Peyer's patch (tissue), 4 donors: ENCODE measurements at regions not wholly inside any gene's neighbourhood (a gene's known extent, or its start where the extent isn't known, plus 50 kb on each side); places are given as distances from the start of the nearest gene placed in this dataset.

ENCODE experiments used
- DNase-seq, 3 donors: peaks; one replicate each; pipeline ENCODE4 v3.0.0-alpha.2; 2017 to 2019
- H3K27ac ChIP-seq, 4 donors: fragments of 200-600 bp; sonication (generic); one replicate each; pipeline ENCODE4 v1.5.1; 2016 to 2019
- H3K27me3 ChIP-seq, 2 donors: fragments of 200-600 bp; sonication (generic); one replicate each; pipeline ENCODE4 v1.5.1; 2019
- H3K36me3 ChIP-seq, 3 donors: fragments of 200-600 bp; sonication (generic); one replicate each; pipeline ENCODE4 v1.5.1; 2016 to 2019
- H3K4me1 ChIP-seq, 4 donors: fragments of 200-600 bp; sonication (generic); one replicate each; pipeline ENCODE4 v1.5.1; 2016 to 2019
- H3K4me3 ChIP-seq, 4 donors: fragments of 200-600 bp; sonication (generic); 1 replicate in 3 of 4; 2 replicates in 1 of 4; pipeline ENCODE4 v1.5.1; 2016 to 2019; ENCODE audit warnings: mild to moderate bottlenecking in 1 of 4
- H3K9me3 ChIP-seq, 4 donors: fragments of 200-600 bp; sonication (generic); one replicate each; pipeline ENCODE4 v1.5.1; 2016 to 2019; ENCODE audit warnings: mild to moderate bottlenecking in 1 of 4
- POLR2A ChIP-seq, 2 donors: fragments of 450-650 bp; IDR thresholded peaks; one replicate each; pipeline ENCODE4 v1.5.1; 2017; ENCODE audit warnings: antibody characterized with exemption in 2 of 2, mild to moderate bottlenecking in 2 of 2, moderate library complexity in 2 of 2
- TF ChIP-seq, protein P1 (sequence below), 6 experiments: fragments of 450-650 bp in 4 of 6; fragments of 200-600 bp in 2 of 6; sonication (generic) in 1 of 6; IDR thresholded peaks; one replicate each; pipeline ENCODE4 v1.5.1; 2017 to 2019; ENCODE audit warnings: antibody characterized with exemption in 6 of 6, mild to moderate bottlenecking in 3 of 6, moderate library complexity in 1 of 6

DNA sequence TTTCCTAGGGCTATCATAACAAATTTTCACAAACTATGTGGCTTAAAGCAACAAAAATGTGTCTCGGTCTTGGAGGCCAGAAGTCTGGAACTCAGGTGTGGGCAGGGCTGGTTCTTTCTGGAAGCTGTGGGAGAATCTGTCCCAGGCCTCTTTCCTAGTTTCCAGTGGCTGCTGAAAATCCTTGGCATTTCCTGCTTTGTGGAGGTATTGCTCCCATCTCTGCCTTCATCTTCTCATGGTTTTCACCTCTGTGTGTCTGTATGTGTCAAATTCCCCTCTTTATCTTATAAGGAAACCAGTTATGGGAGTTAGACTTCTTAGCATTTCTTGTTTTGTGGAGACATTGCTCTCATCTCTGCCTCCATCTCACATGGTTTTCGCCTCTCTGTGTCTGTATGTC is 130.4 kb upstream of the PLET1 start:
- no peaks in the 10 kb centered on the region for H3K36me3 ChIP-seq
- no peaks in the 10 kb centered on the region for H3K9me3 ChIP-seq
- no peak for DNase-seq
- TF ChIP-seq POLR2A (IDR thresholded peaks at IDR 0.05), result no peak
- TF ChIP-seq, protein P1, sequence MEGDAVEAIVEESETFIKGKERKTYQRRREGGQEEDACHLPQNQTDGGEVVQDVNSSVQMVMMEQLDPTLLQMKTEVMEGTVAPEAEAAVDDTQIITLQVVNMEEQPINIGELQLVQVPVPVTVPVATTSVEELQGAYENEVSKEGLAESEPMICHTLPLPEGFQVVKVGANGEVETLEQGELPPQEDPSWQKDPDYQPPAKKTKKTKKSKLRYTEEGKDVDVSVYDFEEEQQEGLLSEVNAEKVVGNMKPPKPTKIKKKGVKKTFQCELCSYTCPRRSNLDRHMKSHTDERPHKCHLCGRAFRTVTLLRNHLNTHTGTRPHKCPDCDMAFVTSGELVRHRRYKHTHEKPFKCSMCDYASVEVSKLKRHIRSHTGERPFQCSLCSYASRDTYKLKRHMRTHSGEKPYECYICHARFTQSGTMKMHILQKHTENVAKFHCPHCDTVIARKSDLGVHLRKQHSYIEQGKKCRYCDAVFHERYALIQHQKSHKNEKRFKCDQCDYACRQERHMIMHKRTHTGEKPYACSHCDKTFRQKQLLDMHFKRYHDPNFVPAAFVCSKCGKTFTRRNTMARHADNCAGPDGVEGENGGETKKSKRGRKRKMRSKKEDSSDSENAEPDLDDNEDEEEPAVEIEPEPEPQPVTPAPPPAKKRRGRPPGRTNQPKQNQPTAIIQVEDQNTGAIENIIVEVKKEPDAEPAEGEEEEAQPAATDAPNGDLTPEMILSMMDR (IDR thresholded peaks at IDR 0.05), result no peak
- H3K27ac ChIP-seq, result no peak overlapping the region
- no peaks in the 10 kb centered on the region for H3K27me3 ChIP-seq
- H3K4me3 ChIP-seq, result no peak overlapping the region
- no peaks in the 10 kb centered on the region for H3K4me1 ChIP-seq

DNA sequence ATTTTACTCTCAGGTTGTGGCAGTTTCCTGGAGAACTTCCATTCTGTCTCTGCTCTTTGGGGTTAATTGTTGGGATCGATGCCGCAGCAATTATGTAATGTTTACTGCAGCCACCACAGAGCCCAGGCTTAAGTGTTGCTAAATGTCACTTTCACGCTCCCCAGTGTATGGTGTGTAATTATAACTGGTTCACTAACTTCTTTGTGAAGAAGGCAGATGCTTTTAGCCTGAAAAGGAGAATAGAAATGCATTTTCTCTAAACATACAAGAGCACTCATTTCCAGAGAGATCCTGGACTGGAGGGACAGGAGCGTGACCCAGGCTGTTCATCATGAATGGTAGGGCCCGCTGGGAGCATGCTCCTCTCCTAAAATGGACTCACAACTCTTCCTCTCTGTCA is 132.2 kb upstream of the PLET1 start:
- Histone ChIP-seq H3K4me3 (no peak overlapping the region), H3K27me3 (no peaks in the 10 kb centered on the region), H3K27ac (no peak overlapping the region), H3K4me1 (no peaks in the 10 kb centered on the region), H3K9me3 (no peaks in the 10 kb centered on the region), H3K36me3 (no peaks in the 10 kb centered on the region)
- TF ChIP-seq POLR2A (IDR thresholded peaks at IDR 0.05), result no peak
- TF ChIP-seq, protein P1 (IDR thresholded peaks at IDR 0.05), result no peak
- DNase-seq, result no peak

DNA sequence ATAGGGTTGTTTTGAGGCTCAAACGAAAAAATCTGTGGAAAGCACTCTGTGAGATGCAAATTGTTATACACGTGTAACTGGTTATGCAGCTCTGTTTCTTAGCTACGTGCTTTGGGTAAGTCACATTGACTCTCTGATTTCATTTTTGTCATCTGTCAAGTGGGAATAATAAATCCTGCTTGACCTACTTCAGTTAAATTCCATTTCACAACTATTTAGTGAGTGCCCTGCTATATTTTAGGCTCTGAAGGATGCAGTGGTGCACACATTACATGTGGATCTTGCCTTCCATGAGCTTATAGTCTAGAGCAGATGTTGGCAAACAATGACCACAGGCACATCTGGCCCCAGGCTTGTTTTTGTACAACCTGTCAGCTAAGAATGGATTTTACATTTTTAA is 133.6 kb upstream of the PLET1 start:
- Histone ChIP-seq H3K4me3 (no peak overlapping the region), H3K4me1 (no peaks in the 10 kb centered on the region), H3K27me3 (no peaks in the 10 kb centered on the region), H3K9me3 (no peaks in the 10 kb centered on the region), H3K27ac (no peak overlapping the region), H3K36me3 (no peaks in the 10 kb centered on the region)
- TF ChIP-seq, protein P1 (IDR thresholded peaks at IDR 0.05), result no peak
- TF ChIP-seq POLR2A (IDR thresholded peaks at IDR 0.05), result no peak
- DNase-seq, result no peak

DNA sequence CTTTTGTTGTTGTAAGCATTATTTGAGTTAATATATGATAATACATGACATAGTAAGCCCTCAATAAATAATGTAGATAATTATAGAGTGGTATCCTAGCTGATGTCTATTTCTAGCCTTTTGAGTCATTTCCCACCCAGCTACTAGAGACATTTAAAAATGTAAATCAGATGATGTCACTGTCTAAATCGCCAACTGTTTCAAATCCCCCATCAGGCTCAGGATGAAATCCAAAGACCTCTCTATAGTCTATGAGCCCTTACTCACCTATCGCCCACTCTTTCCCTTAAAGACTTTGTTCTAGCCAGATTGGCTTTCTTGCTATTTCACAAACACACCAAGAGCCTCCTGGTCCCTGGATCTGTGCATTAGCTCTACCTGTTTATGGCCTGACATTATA is 135.4 kb upstream of the PLET1 start:
- Histone ChIP-seq H3K27me3 (no peaks in the 10 kb centered on the region), H3K27ac (no peak overlapping the region), H3K4me1 (no peaks in the 10 kb centered on the region), H3K36me3 (no peaks in the 10 kb centered on the region), H3K4me3 (no peak overlapping the region), H3K9me3 (no peaks in the 10 kb centered on the region)
- no peak for DNase-seq
- TF ChIP-seq, protein P1 (IDR thresholded peaks at IDR 0.05), result no peak
- no peak for TF ChIP-seq POLR2A (IDR thresholded peaks at IDR 0.05)

DNA sequence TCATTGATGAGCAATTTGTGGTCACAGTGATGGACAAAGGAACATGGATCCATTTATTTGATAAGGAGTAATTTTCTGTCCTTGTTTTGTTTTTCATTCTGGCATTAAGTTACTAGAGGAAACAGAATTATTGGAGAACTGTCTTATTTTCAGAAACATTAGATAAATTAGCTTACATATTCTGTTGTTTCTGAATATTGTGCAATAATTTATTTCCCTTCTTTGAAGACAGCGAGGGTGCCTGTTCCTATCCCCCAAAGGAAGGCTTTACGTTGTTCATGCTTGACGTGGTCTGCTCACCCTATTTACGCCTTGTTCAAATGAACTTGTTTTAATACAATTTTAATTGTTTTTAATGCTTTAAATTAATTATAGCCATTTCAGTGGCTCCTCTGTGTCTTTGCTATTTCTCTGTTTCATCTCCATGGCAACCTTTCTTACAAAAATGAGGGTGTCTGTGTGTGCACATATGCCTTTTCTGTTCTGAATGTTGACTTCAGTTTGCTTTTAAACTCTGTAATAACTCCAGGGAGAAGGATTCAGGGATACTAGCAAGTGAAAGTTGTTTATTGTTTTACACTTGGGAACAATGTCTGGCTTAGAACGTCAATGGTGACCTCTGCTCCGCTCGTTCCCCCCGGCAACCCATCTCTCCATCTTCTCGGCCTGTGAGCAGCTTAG is 138.3 kb upstream of the PLET1 start:
- Histone ChIP-seq H3K27me3 (no peaks in the 10 kb centered on the region), H3K27ac (no peak overlapping the region), H3K9me3 (no peaks in the 10 kb centered on the region), H3K4me3 (no peak overlapping the region), H3K4me1 (no peaks in the 10 kb centered on the region), H3K36me3 (no peaks in the 10 kb centered on the region)
- no peak for DNase-seq
- TF ChIP-seq, protein P1 (IDR thresholded peaks at IDR 0.05), result no peak
- TF ChIP-seq POLR2A (IDR thresholded peaks at IDR 0.05), result no peak
